HEK293 (cell line): ENCODE measurements at regions not wholly inside any gene's neighbourhood (a gene's known extent, or its start where the extent isn't known, plus 50 kb on each side); places are given as distances from the start of the nearest gene placed in this dataset.

Experiments
- CTCF ChIA-PET: fragments of 350-600 bp; formaldehyde crosslinking; extraction: SDS; loops from one replicate; lab custom pipeline; 2021; ENCODE audit warnings: antibody characterized with exemption; lab: Yijun Ruan, JAX
- POLR2A ChIA-PET: fragments of 300-600 bp; formaldehyde crosslinking; extraction: SDS; loops from one replicate; lab custom pipeline; 2020; ENCODE audit warnings: antibody characterized with exemption, inconsistent platforms; lab: Yijun Ruan, JAX
- H3K27ac ChIP-seq: fragments of 200-500 bp; sonication (Bioruptor generic); 2 replicates; pipeline ENCODE4 v1.5.1; 2014; ENCODE audit warnings: low read depth, low read length, control low read depth, inconsistent platforms; ENCODE audit errors: extremely low read depth
- H3K36me3 ChIP-seq, 2 experiments: fragments of 200-500 bp in 1 of 2; sonication (Bioruptor generic) in 1 of 2; 1 replicate in 1 of 2; 2 replicates in 1 of 2; pipeline ENCODE4 v1.5.1; 2014 to 2017; ENCODE audit warnings: inconsistent platforms in 2 of 2, low read length in 2 of 2; ENCODE audit not compliant: control insufficient read depth in 2 of 2, insufficient read depth in 1 of 2
- H3K4me1 ChIP-seq: fragments of 200-500 bp; sonication (Bioruptor generic); 2 replicates; pipeline ENCODE4 v1.5.1; 2014; ENCODE audit warnings: mild to moderate bottlenecking, low read length, inconsistent platforms; ENCODE audit not compliant: control insufficient read depth, insufficient read depth
- H3K4me3 ChIP-seq: 2 replicates; pipeline ENCODE4 v1.5.1; 2011; ENCODE audit warnings: low read depth, mild to moderate bottlenecking, control low read depth, low read length, moderate library complexity
- H3K9me3 ChIP-seq: fragments of 200-500 bp; sonication (Bioruptor generic); 2 replicates; pipeline ENCODE4 v1.5.1; 2014; ENCODE audit warnings: low read depth, low read length, inconsistent platforms; ENCODE audit not compliant: control insufficient read depth, insufficient read depth
- GFI1B ChIP-seq: fragments of 450-650 bp; formaldehyde crosslinking; IDR thresholded peaks from 2 replicates; pipeline ENCODE4 v1.5.1; 2016; ENCODE audit warnings: missing biosample characterization, missing genetic modification characterization
- GLIS2 ChIP-seq: fragments of 450-650 bp; formaldehyde crosslinking; IDR thresholded peaks from 2 replicates; pipeline ENCODE4 v1.5.1; 2016; ENCODE audit warnings: missing biosample characterization, missing genetic modification characterization
- OVOL3 ChIP-seq: fragments of 450-650 bp; formaldehyde crosslinking; IDR thresholded peaks from 2 replicates; pipeline ENCODE4 v1.5.1; 2016; ENCODE audit warnings: missing biosample characterization, missing genetic modification characterization
- YY1 ChIP-seq: fragments of 450-650 bp; formaldehyde crosslinking; IDR thresholded peaks from 2 replicates; pipeline ENCODE4 v1.5.1; 2018; ENCODE audit warnings: missing biosample characterization, missing genetic modification characterization
- ZBTB20 ChIP-seq: fragments of 450-650 bp; formaldehyde crosslinking; IDR thresholded peaks from 2 replicates; pipeline ENCODE4 v1.5.1; 2016; ENCODE audit warnings: missing biosample characterization, missing genetic modification characterization
- ZNF140 ChIP-seq: fragments of 450-650 bp; formaldehyde crosslinking; IDR thresholded peaks from 2 replicates; pipeline ENCODE4 v1.5.1; 2016; ENCODE audit warnings: missing biosample characterization, missing genetic modification characterization
- ZNF175 ChIP-seq: fragments of 450-650 bp; formaldehyde crosslinking; IDR thresholded peaks from 2 replicates; pipeline ENCODE4 v1.5.1; 2016; ENCODE audit warnings: missing biosample characterization, missing genetic modification characterization
- ZNF23 ChIP-seq: fragments of 450-650 bp; formaldehyde crosslinking; IDR thresholded peaks from 2 replicates; pipeline ENCODE4 v1.5.1; 2016; ENCODE audit warnings: missing biosample characterization, missing genetic modification characterization, borderline replicate concordance
- ZNF335 ChIP-seq: fragments of 450-650 bp; formaldehyde crosslinking; conservative IDR thresholded peaks from 2 replicates; pipeline ENCODE4 v1.5.1; 2016; ENCODE audit warnings: missing biosample characterization, missing genetic modification characterization
- ZNF473 ChIP-seq: fragments of 450-650 bp; formaldehyde crosslinking; IDR thresholded peaks from 2 replicates; pipeline ENCODE4 v1.5.1; 2017; ENCODE audit warnings: missing biosample characterization, missing genetic modification characterization
- ZNF560 ChIP-seq: fragments of 450-650 bp; formaldehyde crosslinking; IDR thresholded peaks from 2 replicates; pipeline ENCODE4 v1.5.1; 2017; ENCODE audit warnings: missing biosample characterization, missing genetic modification characterization, borderline replicate concordance
- ZNF658 ChIP-seq: fragments of 450-650 bp; formaldehyde crosslinking; IDR thresholded peaks from 2 replicates; pipeline ENCODE4; 2016; ENCODE audit warnings: missing biosample characterization, missing genetic modification characterization
- ZNF777 ChIP-seq: fragments of 450-650 bp; formaldehyde crosslinking; IDR thresholded peaks from 2 replicates; pipeline ENCODE4 v1.5.1; 2017; ENCODE audit warnings: missing biosample characterization, missing genetic modification characterization, borderline replicate concordance
- ZNF792 ChIP-seq: fragments of 450-650 bp; formaldehyde crosslinking; IDR thresholded peaks from 2 replicates; pipeline ENCODE4 v1.5.1; 2016; ENCODE audit warnings: missing biosample characterization, missing genetic modification characterization
- ZNF843 ChIP-seq: fragments of 450-650 bp; formaldehyde crosslinking; IDR thresholded peaks from 2 replicates; pipeline ENCODE4 v1.5.1; 2016; ENCODE audit warnings: missing biosample characterization, missing genetic modification characterization
- TF ChIP-seq, protein P1 (sequence below): fragments of 450-650 bp; formaldehyde crosslinking; IDR thresholded peaks from 2 replicates; pipeline ENCODE4 v1.5.1; 2017; ENCODE audit warnings: missing biosample characterization, missing genetic modification characterization
- TF ChIP-seq, protein P2 (sequence below): fragments of 450-650 bp; formaldehyde crosslinking; IDR thresholded peaks from 2 replicates; pipeline ENCODE4 v1.5.1; 2017; ENCODE audit warnings: missing biosample characterization, missing genetic modification characterization
- TF ChIP-seq, protein P3 (sequence below): IDR thresholded peaks from 2 replicates; pipeline ENCODE4 v1.6.1; 2011; ENCODE audit warnings: mild to moderate bottlenecking, low read depth, low read length, borderline replicate concordance
- TF ChIP-seq, protein P4 (sequence below): fragments of 450-650 bp; formaldehyde crosslinking; IDR thresholded peaks from 2 replicates; pipeline ENCODE4 v1.5.1; 2016; ENCODE audit warnings: missing biosample characterization, missing genetic modification characterization

DNA sequence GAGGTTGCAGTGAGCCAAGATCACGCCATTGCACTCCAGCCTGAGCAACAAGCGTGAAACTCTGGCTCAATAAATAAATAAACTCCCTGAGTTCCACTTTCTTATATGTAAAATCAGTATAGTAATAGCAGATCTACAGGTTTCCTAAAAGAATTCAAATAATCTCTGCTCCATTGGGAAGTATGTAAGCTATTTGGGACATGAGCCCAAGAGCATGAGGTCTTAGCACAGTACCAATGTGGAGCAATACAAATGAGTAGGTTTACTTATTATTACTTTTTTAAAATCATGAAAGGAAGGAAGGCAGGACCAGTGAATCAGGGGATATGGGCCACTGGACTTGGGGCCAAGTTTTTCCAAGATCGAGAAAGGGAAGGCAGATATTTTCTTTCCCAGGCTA is 216.9 kb upstream of the DIO2 start (continued):
- TF ChIP-seq, protein P1, sequence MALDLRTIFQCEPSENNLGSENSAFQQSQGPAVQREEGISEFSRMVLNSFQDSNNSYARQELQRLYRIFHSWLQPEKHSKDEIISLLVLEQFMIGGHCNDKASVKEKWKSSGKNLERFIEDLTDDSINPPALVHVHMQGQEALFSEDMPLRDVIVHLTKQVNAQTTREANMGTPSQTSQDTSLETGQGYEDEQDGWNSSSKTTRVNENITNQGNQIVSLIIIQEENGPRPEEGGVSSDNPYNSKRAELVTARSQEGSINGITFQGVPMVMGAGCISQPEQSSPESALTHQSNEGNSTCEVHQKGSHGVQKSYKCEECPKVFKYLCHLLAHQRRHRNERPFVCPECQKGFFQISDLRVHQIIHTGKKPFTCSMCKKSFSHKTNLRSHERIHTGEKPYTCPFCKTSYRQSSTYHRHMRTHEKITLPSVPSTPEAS: no peak
- no peak for TF ChIP-seq ZNF843 (tag by site-specific recombination)
- TF ChIP-seq ZNF23: no peak
- TF ChIP-seq, protein P2, sequence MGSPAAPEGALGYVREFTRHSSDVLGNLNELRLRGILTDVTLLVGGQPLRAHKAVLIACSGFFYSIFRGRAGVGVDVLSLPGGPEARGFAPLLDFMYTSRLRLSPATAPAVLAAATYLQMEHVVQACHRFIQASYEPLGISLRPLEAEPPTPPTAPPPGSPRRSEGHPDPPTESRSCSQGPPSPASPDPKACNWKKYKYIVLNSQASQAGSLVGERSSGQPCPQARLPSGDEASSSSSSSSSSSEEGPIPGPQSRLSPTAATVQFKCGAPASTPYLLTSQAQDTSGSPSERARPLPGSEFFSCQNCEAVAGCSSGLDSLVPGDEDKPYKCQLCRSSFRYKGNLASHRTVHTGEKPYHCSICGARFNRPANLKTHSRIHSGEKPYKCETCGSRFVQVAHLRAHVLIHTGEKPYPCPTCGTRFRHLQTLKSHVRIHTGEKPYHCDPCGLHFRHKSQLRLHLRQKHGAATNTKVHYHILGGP (tag by site-specific recombination): no peak
- no peak for TF ChIP-seq ZNF560 (tag by site-specific recombination)
- TF ChIP-seq ZNF777: no peak
- no peak for TF ChIP-seq YY1

DNA sequence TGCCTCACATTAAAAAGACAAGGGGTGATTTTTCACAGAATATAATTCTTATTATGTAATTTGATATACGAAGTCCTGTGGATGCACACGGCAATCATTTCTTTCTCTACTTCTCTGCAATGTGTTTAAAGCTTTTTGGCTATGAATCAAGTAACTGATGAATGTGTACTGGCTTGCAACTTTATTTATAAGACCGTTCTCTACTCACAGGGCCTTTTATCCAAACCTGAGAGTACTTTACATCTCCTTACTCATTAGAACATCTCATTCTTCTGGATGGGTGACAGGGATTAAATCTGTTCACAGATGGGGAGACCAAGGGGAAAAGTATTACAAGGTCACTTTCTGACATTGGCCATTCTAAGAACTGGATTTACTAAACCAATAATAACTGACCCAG is 215.8 kb upstream of the DIO2 start:
- CTCF ChIA-PET: interaction anchor here (0.6 kb wide), 1 partner anchor 169 kb away, joined by 5 read pairs; no protein-coding TSS in a partner anchor
- H3K36me3 ChIP-seq: no peaks in the 10 kb centered on the region
- POLR2A ChIA-PET: no interaction called here
- H3K27ac ChIP-seq: no peak overlapping the region
- H3K9me3 ChIP-seq: no peaks in the 10 kb centered on the region
- no peak for TF ChIP-seq GFI1B
- H3K4me3 ChIP-seq: no peak overlapping the region
- no peaks in the 10 kb centered on the region for H3K4me1 ChIP-seq

DNA sequence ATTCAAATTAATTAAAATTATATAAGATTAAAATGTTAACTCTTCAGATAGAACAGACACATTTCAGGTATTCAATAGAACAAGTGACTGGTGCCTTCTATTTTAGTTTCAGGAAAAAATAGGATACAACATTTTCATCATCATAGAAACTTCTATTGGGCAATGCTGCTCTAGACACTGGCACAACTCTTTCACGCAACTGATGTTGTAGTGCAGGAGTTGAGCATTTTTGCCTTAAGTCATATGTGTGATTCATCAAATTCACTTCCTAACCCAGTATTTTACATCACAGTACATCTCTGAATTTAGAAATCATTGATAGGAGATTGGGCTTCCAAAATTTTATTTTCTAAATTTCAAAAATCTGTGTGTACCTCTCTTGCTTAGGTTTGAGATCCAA is 215.4 kb upstream of the DIO2 start:
- Histone ChIP-seq H3K27ac (no peak overlapping the region), H3K36me3 (no peaks in the 10 kb centered on the region), H3K4me1 (no peaks in the 10 kb centered on the region), H3K4me3 (no peak overlapping the region), H3K9me3 (no peaks in the 10 kb centered on the region)
- ChIA-PET POLR2A (no interaction called here), CTCF (no interaction called here)
- no peak for TF ChIP-seq ZNF140 (tag by site-specific recombination)
- TF ChIP-seq ZNF473: no peak
- no peak for TF ChIP-seq ZNF335 (tag by site-specific recombination)
- TF ChIP-seq GLIS2 (tag by site-specific recombination): no peak
- TF ChIP-seq, protein P3, sequence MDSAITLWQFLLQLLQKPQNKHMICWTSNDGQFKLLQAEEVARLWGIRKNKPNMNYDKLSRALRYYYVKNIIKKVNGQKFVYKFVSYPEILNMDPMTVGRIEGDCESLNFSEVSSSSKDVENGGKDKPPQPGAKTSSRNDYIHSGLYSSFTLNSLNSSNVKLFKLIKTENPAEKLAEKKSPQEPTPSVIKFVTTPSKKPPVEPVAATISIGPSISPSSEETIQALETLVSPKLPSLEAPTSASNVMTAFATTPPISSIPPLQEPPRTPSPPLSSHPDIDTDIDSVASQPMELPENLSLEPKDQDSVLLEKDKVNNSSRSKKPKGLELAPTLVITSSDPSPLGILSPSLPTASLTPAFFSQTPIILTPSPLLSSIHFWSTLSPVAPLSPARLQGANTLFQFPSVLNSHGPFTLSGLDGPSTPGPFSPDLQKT: no peak
- no peak for TF ChIP-seq ZNF175 (tag by site-specific recombination)
- no peak for TF ChIP-seq OVOL3 (tag by site-specific recombination)
- TF ChIP-seq ZNF792 (tag by site-specific recombination): no peak
- TF ChIP-seq ZBTB20 (tag by site-specific recombination): no peak
- TF ChIP-seq, protein P4, sequence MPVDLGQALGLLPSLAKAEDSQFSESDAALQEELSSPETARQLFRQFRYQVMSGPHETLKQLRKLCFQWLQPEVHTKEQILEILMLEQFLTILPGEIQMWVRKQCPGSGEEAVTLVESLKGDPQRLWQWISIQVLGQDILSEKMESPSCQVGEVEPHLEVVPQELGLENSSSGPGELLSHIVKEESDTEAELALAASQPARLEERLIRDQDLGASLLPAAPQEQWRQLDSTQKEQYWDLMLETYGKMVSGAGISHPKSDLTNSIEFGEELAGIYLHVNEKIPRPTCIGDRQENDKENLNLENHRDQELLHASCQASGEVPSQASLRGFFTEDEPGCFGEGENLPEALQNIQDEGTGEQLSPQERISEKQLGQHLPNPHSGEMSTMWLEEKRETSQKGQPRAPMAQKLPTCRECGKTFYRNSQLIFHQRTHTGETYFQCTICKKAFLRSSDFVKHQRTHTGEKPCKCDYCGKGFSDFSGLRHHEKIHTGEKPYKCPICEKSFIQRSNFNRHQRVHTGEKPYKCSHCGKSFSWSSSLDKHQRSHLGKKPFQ (tag by site-specific recombination): no peak
- TF ChIP-seq ZNF658 (tag by site-specific recombination): no peak
